DOHH2 (cell line): ENCODE measurements at regions not wholly inside any gene's neighbourhood (a gene's known extent, or its start where the extent isn't known, plus 50 kb on each side); places are given as distances from the start of the nearest gene placed in this dataset.
"Not testable (repeated sequence)": the region's sequence is repeated elsewhere in the genome, so short reads cannot be mapped to it uniquely, and the experiment has no call there.

Source experiments
- EZH2phosphoT487 ChIP-seq: fragments of 200-600 bp; sonication (generic); IDR thresholded peaks from 2 replicates; pipeline ENCODE4 v1.6.1; 2017; ENCODE audit warnings: borderline replicate concordance, mild to moderate bottlenecking, antibody characterized with exemption, low read length, moderate library complexity, mixed read lengths
- TF ChIP-seq, protein P1 (sequence below): fragments of 200-600 bp; sonication (generic); IDR thresholded peaks from one replicate; pipeline ENCODE4 v1.5.1; 2014; ENCODE audit warnings: antibody characterized with exemption, mild to moderate bottlenecking, low read depth, low read length; ENCODE audit not compliant: poor library complexity, severe bottlenecking

DNA sequence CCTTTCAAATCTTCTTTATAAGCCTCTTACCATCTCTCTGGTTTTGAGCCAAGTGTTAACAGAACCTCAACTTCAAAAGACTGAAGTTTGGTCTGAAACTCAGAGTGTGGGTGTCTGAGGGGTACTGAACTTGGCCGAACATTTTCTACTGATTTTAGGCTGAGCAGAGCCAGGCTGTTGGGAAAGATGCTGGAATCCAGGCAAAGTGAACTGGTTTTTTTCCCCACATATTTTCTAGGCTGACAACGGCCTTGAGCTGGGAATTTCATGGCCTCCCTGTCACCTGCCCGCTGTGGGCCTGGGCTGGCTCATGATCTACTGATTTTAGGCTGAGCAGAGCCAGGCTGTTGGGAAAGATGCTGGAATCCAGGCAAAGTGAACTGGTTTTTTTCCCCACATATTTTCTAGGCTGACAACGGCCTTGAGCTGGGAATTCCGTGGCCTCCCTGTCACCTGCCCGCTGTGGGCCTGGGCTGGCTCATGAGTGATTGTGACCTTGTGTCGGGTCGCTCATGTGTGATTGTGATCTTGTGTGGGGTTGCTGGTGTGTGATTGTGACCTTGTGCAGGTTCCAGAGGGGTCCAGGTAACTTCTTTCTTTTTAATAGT is 204.4 kb downstream of the NPIPB11 start:
- TF ChIP-seq EZH2phosphoT487 = not testable (repeated sequence)
- TF ChIP-seq, protein P1, sequence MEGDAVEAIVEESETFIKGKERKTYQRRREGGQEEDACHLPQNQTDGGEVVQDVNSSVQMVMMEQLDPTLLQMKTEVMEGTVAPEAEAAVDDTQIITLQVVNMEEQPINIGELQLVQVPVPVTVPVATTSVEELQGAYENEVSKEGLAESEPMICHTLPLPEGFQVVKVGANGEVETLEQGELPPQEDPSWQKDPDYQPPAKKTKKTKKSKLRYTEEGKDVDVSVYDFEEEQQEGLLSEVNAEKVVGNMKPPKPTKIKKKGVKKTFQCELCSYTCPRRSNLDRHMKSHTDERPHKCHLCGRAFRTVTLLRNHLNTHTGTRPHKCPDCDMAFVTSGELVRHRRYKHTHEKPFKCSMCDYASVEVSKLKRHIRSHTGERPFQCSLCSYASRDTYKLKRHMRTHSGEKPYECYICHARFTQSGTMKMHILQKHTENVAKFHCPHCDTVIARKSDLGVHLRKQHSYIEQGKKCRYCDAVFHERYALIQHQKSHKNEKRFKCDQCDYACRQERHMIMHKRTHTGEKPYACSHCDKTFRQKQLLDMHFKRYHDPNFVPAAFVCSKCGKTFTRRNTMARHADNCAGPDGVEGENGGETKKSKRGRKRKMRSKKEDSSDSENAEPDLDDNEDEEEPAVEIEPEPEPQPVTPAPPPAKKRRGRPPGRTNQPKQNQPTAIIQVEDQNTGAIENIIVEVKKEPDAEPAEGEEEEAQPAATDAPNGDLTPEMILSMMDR = not testable (repeated sequence)
